Uterus (tissue), 2 donors: ENCODE measurements at regions not wholly inside any gene's neighbourhood (a gene's known extent, or its start where the extent isn't known, plus 50 kb on each side); places are given as distances from the start of the nearest gene placed in this dataset.

ENCODE experiments used
- POLR2A ChIP-seq, 2 donors: fragments of 450-650 bp; IDR thresholded peaks; one replicate each; pipeline ENCODE4 v1.6.1; 2016; ENCODE audit warnings: antibody characterized with exemption in 2 of 2, mild to moderate bottlenecking in 1 of 2, moderate library complexity in 1 of 2
- TF ChIP-seq, protein P1 (sequence below), 4 experiments: fragments of 200-600 bp in 2 of 4; fragments of 450-650 bp in 2 of 4; sonication (generic) in 2 of 4; IDR thresholded peaks; one replicate each; pipeline ENCODE4 v1.5.1; 2016 to 2019; ENCODE audit warnings: antibody characterized with exemption in 4 of 4, mild to moderate bottlenecking in 2 of 4, moderate library complexity in 1 of 4

DNA sequence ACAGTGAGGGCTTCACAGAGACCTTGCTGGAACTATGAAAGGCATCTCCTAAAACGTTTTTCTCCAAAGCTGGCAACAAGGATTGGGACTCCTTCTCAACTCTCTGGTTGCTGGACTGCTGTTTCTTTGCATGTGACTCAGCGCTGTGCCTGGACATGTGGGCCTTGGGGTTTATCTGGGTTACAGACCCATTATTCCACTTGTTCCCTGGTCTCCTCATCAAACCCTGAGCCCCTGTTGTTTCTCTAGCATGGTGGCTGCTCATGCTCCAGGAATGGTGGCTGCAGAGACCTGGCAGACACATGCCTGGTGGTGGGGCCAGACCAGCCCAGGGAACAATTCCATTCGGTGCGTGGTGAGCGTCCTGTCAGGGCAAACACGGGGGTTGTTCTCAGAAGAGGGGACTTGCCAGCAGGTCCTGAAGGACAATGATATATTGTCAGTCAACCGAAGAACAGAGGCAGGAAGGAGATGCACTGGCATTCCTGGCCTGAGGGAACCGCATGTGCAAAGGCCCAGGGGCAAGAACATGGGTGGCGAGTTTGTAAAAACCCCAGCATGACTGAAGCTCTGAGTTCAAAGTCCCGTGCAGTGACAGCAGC, 320.1 kb upstream of the RTL1 start:
- TF ChIP-seq, protein P1, sequence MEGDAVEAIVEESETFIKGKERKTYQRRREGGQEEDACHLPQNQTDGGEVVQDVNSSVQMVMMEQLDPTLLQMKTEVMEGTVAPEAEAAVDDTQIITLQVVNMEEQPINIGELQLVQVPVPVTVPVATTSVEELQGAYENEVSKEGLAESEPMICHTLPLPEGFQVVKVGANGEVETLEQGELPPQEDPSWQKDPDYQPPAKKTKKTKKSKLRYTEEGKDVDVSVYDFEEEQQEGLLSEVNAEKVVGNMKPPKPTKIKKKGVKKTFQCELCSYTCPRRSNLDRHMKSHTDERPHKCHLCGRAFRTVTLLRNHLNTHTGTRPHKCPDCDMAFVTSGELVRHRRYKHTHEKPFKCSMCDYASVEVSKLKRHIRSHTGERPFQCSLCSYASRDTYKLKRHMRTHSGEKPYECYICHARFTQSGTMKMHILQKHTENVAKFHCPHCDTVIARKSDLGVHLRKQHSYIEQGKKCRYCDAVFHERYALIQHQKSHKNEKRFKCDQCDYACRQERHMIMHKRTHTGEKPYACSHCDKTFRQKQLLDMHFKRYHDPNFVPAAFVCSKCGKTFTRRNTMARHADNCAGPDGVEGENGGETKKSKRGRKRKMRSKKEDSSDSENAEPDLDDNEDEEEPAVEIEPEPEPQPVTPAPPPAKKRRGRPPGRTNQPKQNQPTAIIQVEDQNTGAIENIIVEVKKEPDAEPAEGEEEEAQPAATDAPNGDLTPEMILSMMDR (IDR thresholded peaks at IDR 0.05), result no peak
- TF ChIP-seq POLR2A (IDR thresholded peaks at IDR 0.05), result no peak
